ENCODE measurements at regions not wholly inside any gene's neighbourhood (a gene's known extent, or its start where the extent isn't known, plus 50 kb on each side); places are given as distances from the start of the nearest gene placed in this dataset.

DNA sequence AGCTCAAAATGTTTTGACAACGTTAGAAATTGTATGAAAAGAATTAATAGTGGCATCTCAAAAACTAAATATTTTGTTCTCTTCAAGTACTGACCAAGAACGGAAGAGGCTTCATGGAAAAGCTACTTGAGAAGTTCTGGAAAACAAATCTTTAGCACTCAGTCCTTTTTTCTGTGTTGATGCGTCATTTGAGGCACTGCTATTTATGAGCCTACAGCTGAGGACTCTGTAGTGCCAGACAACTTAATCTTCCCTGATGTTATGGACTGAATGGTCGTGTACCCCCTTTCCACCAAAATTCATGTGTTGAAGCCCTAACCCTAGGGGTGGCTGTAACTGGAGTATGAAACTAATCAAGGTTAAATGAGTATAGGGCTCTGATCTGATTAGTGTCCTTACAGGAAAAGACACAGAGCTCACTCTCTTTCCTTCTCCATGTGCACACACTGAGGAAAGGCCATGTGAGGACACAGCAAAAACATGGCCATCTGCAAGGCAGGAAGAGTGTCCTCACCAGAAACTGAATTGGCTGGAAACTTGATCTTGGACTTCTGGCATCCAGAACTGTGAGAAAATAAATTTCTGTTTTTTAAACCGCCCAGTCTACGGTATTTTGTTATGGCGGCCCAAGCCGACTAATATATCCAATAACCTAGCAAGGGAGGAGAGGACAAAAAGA lies 337.0 kb upstream of the CLEC14A start:
- Histone ChIP-seq H3K4me3 (ENCODE audit: control insufficient read depth in 1 of 2, extremely low read depth in 1 of 2, low read length in 1 of 2) (no peak overlapping the region), H3K9me3 (peaks cover 3% of the 10 kb centered on the region), H3K27ac (ENCODE audit: low read length) (no peak overlapping the region), H3K27me3 (replicated peaks in 1 of 2; ENCODE audit: control insufficient read depth in 2 of 2, extremely low read depth in 1 of 2, insufficient read depth in 2 of 2, low read length in 1 of 2) (no peaks in the 10 kb centered on the region), H3K36me3 (ENCODE audit: control insufficient read depth in 2 of 2, extremely low read depth in 1 of 2, insufficient read depth in 1 of 2, low read length in 1 of 2) (no peaks in the 10 kb centered on the region), H3K4me1 (ENCODE audit: control insufficient read depth in 1 of 2, extremely low read depth in 1 of 2, insufficient read depth in 2 of 2, low read length in 2 of 2) (no peaks in the 10 kb centered on the region)
- no peaks in the 10 kb centered on the region for H3K4me1 Mint-ChIP-seq
- DNase-seq, result no peak
- H3K9me3 Mint-ChIP-seq, result peaks cover 0 to 4% (median 2%) of the 10 kb centered on the region in 3 donors
- ChIA-PET CTCF (no interaction called here), POLR2A (no interaction called here)
- H3K27me3 Mint-ChIP-seq, result no peaks in the 10 kb centered on the region
- no peak overlapping the region for H3K27ac Mint-ChIP-seq
- ATAC-seq (replicated peaks in 1 of 4), result no peak
- WGBS (ENCODE audit: insufficient coverage), result 90% methylated on average over 2 of the region's 8 CpGs
- H3K4me3 Mint-ChIP-seq, result no peak overlapping the region
- no peaks in the 10 kb centered on the region for H3K36me3 Mint-ChIP-seq

DNA sequence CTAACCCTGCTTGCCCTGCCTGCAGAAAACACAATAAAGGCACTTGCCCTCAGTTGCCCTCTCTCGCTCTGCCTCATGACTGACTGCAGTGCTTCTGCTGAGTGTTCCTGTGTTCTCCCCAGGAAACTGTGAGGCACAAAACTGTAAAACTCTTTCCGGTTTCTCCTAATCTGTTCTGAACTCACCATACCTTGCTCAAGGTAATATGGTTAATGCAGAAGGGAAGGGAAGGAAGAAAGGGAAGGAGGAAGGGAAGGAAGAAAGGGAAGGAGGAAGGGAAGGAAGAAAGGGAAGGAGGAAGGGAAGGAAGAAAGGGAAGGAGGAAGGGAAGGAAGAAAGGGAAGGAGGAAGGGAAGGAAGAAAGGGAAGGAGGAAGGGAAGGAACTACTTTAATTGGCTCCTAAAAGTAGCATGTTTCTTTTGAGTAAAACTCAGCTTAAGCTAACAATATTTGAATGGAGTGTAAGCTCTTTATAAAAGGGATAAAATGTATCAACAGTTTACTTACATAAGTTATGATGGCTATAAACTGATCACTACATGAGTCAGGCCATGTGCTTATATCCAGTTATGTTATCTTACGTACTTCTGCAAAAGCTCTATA lies 334.0 kb upstream of the CLEC14A start:
- ChIA-PET POLR2A (no interaction called here), CTCF (no interaction called here)
- H3K27ac ChIP-seq (ENCODE audit: low read length), result no peak overlapping the region
- no peak overlapping the region for H3K4me3 ChIP-seq (ENCODE audit: control insufficient read depth in 1 of 2, extremely low read depth in 1 of 2, low read length in 1 of 2)
- Mint-ChIP-seq H3K27me3 (no peaks in the 10 kb centered on the region), H3K27ac (no peak overlapping the region), H3K9me3 (peaks cover 0 to 2% (median under 1%) of the 10 kb centered on the region in 3 donors), H3K36me3 (no peaks in the 10 kb centered on the region), H3K4me3 (no peak overlapping the region), H3K4me1 (no peaks in the 10 kb centered on the region)
- DNase-seq (no peak), ATAC-seq (replicated peaks in 1 of 4) (no peak)
- no peaks in the 10 kb centered on the region for H3K4me1 ChIP-seq (ENCODE audit: control insufficient read depth in 1 of 2, extremely low read depth in 1 of 2, insufficient read depth in 2 of 2, low read length in 2 of 2)
- no peaks in the 10 kb centered on the region for H3K36me3 ChIP-seq (ENCODE audit: control insufficient read depth in 2 of 2, extremely low read depth in 1 of 2, insufficient read depth in 1 of 2, low read length in 1 of 2)
- H3K9me3 ChIP-seq, result peaks cover 3% of the 10 kb centered on the region
- H3K27me3 ChIP-seq (replicated peaks in 1 of 2; ENCODE audit: control insufficient read depth in 2 of 2, extremely low read depth in 1 of 2, insufficient read depth in 2 of 2, low read length in 1 of 2), result no peaks in the 10 kb centered on the region
- WGBS (ENCODE audit: insufficient coverage), result 83% methylated on average over 1 of the region's 3 CpGs

DNA sequence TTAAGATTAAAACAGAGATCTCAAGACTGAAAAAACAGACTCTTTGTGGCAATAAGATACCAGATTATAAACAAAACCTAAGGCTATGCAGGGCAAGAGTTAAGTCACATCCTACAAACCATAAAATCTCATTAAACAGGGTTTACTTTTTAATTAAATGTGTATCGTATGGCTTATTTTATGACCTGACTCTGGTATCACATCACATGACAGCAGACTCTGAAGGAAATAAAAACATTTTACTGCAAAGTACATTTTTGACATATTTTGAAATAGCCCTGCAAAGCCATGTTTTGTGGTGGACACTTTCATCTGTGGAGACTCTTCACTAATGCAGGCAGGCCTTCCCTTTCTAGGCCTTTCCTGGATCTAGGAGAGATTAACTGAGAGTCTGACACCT lies 327.6 kb upstream of the CLEC14A start:
- DNase-seq (no peak), ATAC-seq (replicated peaks in 1 of 4) (no peak)
- no peak overlapping the region for H3K27ac ChIP-seq (ENCODE audit: low read length)
- Mint-ChIP-seq H3K27ac (no peak overlapping the region), H3K36me3 (no peaks in the 10 kb centered on the region), H3K4me1 (no peaks in the 10 kb centered on the region), H3K9me3 (no peaks in the 10 kb centered on the region), H3K27me3 (no peaks in the 10 kb centered on the region), H3K4me3 (no peak overlapping the region)
- CTCF ChIA-PET, result no interaction called here
- POLR2A ChIA-PET, result no interaction called here
- no peaks in the 10 kb centered on the region for H3K36me3 ChIP-seq (ENCODE audit: control insufficient read depth in 2 of 2, extremely low read depth in 1 of 2, insufficient read depth in 1 of 2, low read length in 1 of 2)
- H3K4me3 ChIP-seq (ENCODE audit: control insufficient read depth in 1 of 2, extremely low read depth in 1 of 2, low read length in 1 of 2), result no peak overlapping the region
- WGBS (ENCODE audit: insufficient coverage), result no CpG with 5 or more reads among the region's 1 CpG
- H3K9me3 ChIP-seq, result no peaks in the 10 kb centered on the region
- H3K27me3 ChIP-seq (replicated peaks in 1 of 2; ENCODE audit: control insufficient read depth in 2 of 2, extremely low read depth in 1 of 2, insufficient read depth in 2 of 2, low read length in 1 of 2), result no peaks in the 10 kb centered on the region
- H3K4me1 ChIP-seq (ENCODE audit: control insufficient read depth in 1 of 2, extremely low read depth in 1 of 2, insufficient read depth in 2 of 2, low read length in 2 of 2), result no peaks in the 10 kb centered on the region

GRCh38 chr14:38578278-38578681 lies 322.4 kb upstream of the CLEC14A start:
- Mint-ChIP-seq H3K27ac (no peak overlapping the region), H3K36me3 (no peaks in the 10 kb centered on the region), H3K4me3 (no peak overlapping the region), H3K27me3 (peaks cover 0 to 1% of the 10 kb centered on the region in 2 donors), H3K4me1 (no peaks in the 10 kb centered on the region), H3K9me3 (peaks cover 7 to 18% (median 11%) of the 10 kb centered on the region in 3 donors)
- Histone ChIP-seq H3K4me3 (ENCODE audit: control insufficient read depth in 1 of 2, extremely low read depth in 1 of 2, low read length in 1 of 2) (no peak overlapping the region), H3K27ac (ENCODE audit: low read length) (no peak overlapping the region), H3K36me3 (ENCODE audit: control insufficient read depth in 2 of 2, extremely low read depth in 1 of 2, insufficient read depth in 1 of 2, low read length in 1 of 2) (no peaks in the 10 kb centered on the region), H3K9me3 (no peaks in the 10 kb centered on the region), H3K4me1 (ENCODE audit: control insufficient read depth in 1 of 2, extremely low read depth in 1 of 2, insufficient read depth in 2 of 2, low read length in 2 of 2) (no peaks in the 10 kb centered on the region), H3K27me3 (replicated peaks in 1 of 2; ENCODE audit: control insufficient read depth in 2 of 2, extremely low read depth in 1 of 2, insufficient read depth in 2 of 2, low read length in 1 of 2) (no peaks in the 10 kb centered on the region)
- DNase-seq, result no peak
- ATAC-seq (replicated peaks in 1 of 4), result no peak
- ChIA-PET POLR2A (no interaction called here), CTCF (no interaction called here)
- 90% methylated on average over 4 of the region's 4 CpGs for WGBS (ENCODE audit: insufficient coverage)

- Mint-ChIP-seq H3K27me3 (no peaks in the 10 kb centered on the region), H3K4me1 (no peaks in the 10 kb centered on the region), H3K36me3 (no peaks in the 10 kb centered on the region), H3K27ac (no peak overlapping the region), H3K4me3 (no peak overlapping the region), H3K9me3 (peaks cover 0 to 5% (median 2%) of the 10 kb centered on the region in 3 donors)
- POLR2A ChIA-PET, result no interaction called here
- ATAC-seq (replicated peaks in 1 of 4) (no peak), DNase-seq (no peak)
- Histone ChIP-seq H3K36me3 (ENCODE audit: control insufficient read depth in 2 of 2, extremely low read depth in 1 of 2, insufficient read depth in 1 of 2, low read length in 1 of 2) (no peaks in the 10 kb centered on the region), H3K4me1 (ENCODE audit: control insufficient read depth in 1 of 2, extremely low read depth in 1 of 2, insufficient read depth in 2 of 2, low read length in 2 of 2) (no peaks in the 10 kb centered on the region), H3K27ac (ENCODE audit: low read length) (no peak overlapping the region), H3K9me3 (no peaks in the 10 kb centered on the region), H3K27me3 (replicated peaks in 1 of 2; ENCODE audit: control insufficient read depth in 2 of 2, extremely low read depth in 1 of 2, insufficient read depth in 2 of 2, low read length in 1 of 2) (no peaks in the 10 kb centered on the region), H3K4me3 (ENCODE audit: control insufficient read depth in 1 of 2, extremely low read depth in 1 of 2, low read length in 1 of 2) (no peak overlapping the region)
- CTCF ChIA-PET, result no interaction called here
Measured at GRCh38 chr14:38567703-38568102, 311.8 kb upstream of the CLEC14A start.

GRCh38 chr14:38561657-38562056 lies 305.8 kb upstream of the CLEC14A start:
- ATAC-seq (replicated peaks in 1 of 4) (no peak), DNase-seq (no peak)
- CTCF ChIA-PET, result no interaction called here
- Histone ChIP-seq H3K36me3 (ENCODE audit: control insufficient read depth in 2 of 2, extremely low read depth in 1 of 2, insufficient read depth in 1 of 2, low read length in 1 of 2) (no peaks in the 10 kb centered on the region), H3K4me3 (ENCODE audit: control insufficient read depth in 1 of 2, extremely low read depth in 1 of 2, low read length in 1 of 2) (no peak overlapping the region), H3K9me3 (no peaks in the 10 kb centered on the region), H3K27ac (ENCODE audit: low read length) (no peak overlapping the region), H3K4me1 (ENCODE audit: control insufficient read depth in 1 of 2, extremely low read depth in 1 of 2, insufficient read depth in 2 of 2, low read length in 2 of 2) (no peaks in the 10 kb centered on the region), H3K27me3 (replicated peaks in 1 of 2; ENCODE audit: control insufficient read depth in 2 of 2, extremely low read depth in 1 of 2, insufficient read depth in 2 of 2, low read length in 1 of 2) (peaks cover 0 to 2% of the 10 kb centered on the region in 2 experiments)
- Mint-ChIP-seq H3K36me3 (no peaks in the 10 kb centered on the region), H3K27me3 (no peaks in the 10 kb centered on the region), H3K27ac (no peak overlapping the region), H3K9me3 (peaks cover 15 to 31% (median 19%) of the 10 kb centered on the region in 3 donors), H3K4me3 (no peak overlapping the region), H3K4me1 (no peaks in the 10 kb centered on the region)
- POLR2A ChIA-PET, result no interaction called here

- Mint-ChIP-seq H3K4me1 (no peaks in the 10 kb centered on the region), H3K4me3 (no peak overlapping the region), H3K36me3 (no peaks in the 10 kb centered on the region), H3K9me3 (peaks cover 15 to 31% (median 21%) of the 10 kb centered on the region in 3 donors), H3K27me3 (no peaks in the 10 kb centered on the region), H3K27ac (no peak overlapping the region)
- ATAC-seq (replicated peaks in 1 of 4), result no peak
- H3K9me3 ChIP-seq, result no peaks in the 10 kb centered on the region
- H3K4me1 ChIP-seq (ENCODE audit: control insufficient read depth in 1 of 2, extremely low read depth in 1 of 2, insufficient read depth in 2 of 2, low read length in 2 of 2), result no peaks in the 10 kb centered on the region
- CTCF ChIA-PET, result no interaction called here
- DNase-seq, result no peak
- H3K27me3 ChIP-seq (replicated peaks in 1 of 2; ENCODE audit: control insufficient read depth in 2 of 2, extremely low read depth in 1 of 2, insufficient read depth in 2 of 2, low read length in 1 of 2), result peaks cover 0 to 2% of the 10 kb centered on the region in 2 experiments
- WGBS (ENCODE audit: insufficient coverage), result 33% methylated on average over 1 of the region's 2 CpGs
- H3K36me3 ChIP-seq (ENCODE audit: control insufficient read depth in 2 of 2, extremely low read depth in 1 of 2, insufficient read depth in 1 of 2, low read length in 1 of 2), result no peaks in the 10 kb centered on the region
- no peak overlapping the region for H3K27ac ChIP-seq (ENCODE audit: low read length)
- no peak overlapping the region for H3K4me3 ChIP-seq (ENCODE audit: control insufficient read depth in 1 of 2, extremely low read depth in 1 of 2, low read length in 1 of 2)
- POLR2A ChIA-PET, result no interaction called here
Measured at GRCh38 chr14:38559711-38560110, 303.8 kb upstream of the CLEC14A start.
